MM.1S (cell line): ENCODE measurements at regions not wholly inside any gene's neighbourhood (a gene's known extent, or its start where the extent isn't known, plus 50 kb on each side); places are given as distances from the start of the nearest gene placed in this dataset.
A peak's percentile ranks its signal among the peaks of the same experiment; 100 is the strongest.

Experiments used
- DNase-seq: peaks from one replicate; pipeline ENCODE4 v3.0.0-alpha.2; 2015
- H2AFZ ChIP-seq: fragments of 300-600 bp; sonication (generic); 2 replicates; pipeline ENCODE4 v1.6.0; 2016; ENCODE audit warnings: antibody characterized with exemption, low read length
- H3F3A ChIP-seq: fragments of 300-600 bp; sonication (generic); 2 replicates; pipeline ENCODE4 v1.6.1; 2016; ENCODE audit warnings: mild to moderate bottlenecking, antibody characterized with exemption, low read length, moderate library complexity, mixed read lengths; ENCODE audit not compliant: insufficient read depth
- H3K27ac ChIP-seq: fragments of 300-600 bp; sonication (generic); 2 replicates; pipeline ENCODE4 v1.5.1; 2016; ENCODE audit warnings: mild to moderate bottlenecking, low read length
- H3K27me3 ChIP-seq: fragments of 300-600 bp; sonication (generic); replicated peaks from 2 replicates; pipeline ENCODE4 v1.6.0; 2016; ENCODE audit warnings: low read length; ENCODE audit not compliant: insufficient read depth
- H3K36me3 ChIP-seq: fragments of 300-600 bp; sonication (generic); replicated peaks from 2 replicates; pipeline ENCODE4 v1.6.1; 2016; ENCODE audit warnings: mild to moderate bottlenecking, low read length, mixed read lengths; ENCODE audit not compliant: insufficient read depth
- H3K4me1 ChIP-seq: fragments of 300-600 bp; sonication (generic); 2 replicates; pipeline ENCODE4 v1.6.1; 2016; ENCODE audit warnings: low read length, mixed read lengths
- H3K4me2 ChIP-seq: fragments of 300-600 bp; sonication (generic); 2 replicates; pipeline ENCODE4 v1.6.0; 2016; ENCODE audit warnings: low read depth, low read length
- H3K4me3 ChIP-seq: fragments of 300-600 bp; sonication (generic); 2 replicates; pipeline ENCODE4 v1.5.1; 2016; ENCODE audit warnings: low read length, mixed read lengths
- H3K79me2 ChIP-seq: fragments of 300-600 bp; sonication (generic); 2 replicates; pipeline ENCODE4 v1.6.1; 2016; ENCODE audit warnings: mixed run types, low read length, mixed read lengths
- H3K9ac ChIP-seq: fragments of 300-600 bp; sonication (generic); 2 replicates; pipeline ENCODE4 v1.6.1; 2016; ENCODE audit warnings: low read length, mixed read lengths
- H3K9me2 ChIP-seq: fragments of 300-600 bp; sonication (generic); replicated peaks from 2 replicates; pipeline ENCODE4 v1.6.1; 2016; ENCODE audit warnings: mild to moderate bottlenecking, low read length, mixed read lengths; ENCODE audit not compliant: insufficient read depth
- H3K9me3 ChIP-seq: fragments of 300-600 bp; sonication (generic); replicated peaks from 2 replicates; pipeline ENCODE4 v1.6.1; 2016; ENCODE audit warnings: mild to moderate bottlenecking, low read length, mixed read lengths; ENCODE audit not compliant: insufficient read depth
- H4K20me1 ChIP-seq: fragments of 300-600 bp; sonication (generic); 2 replicates; pipeline ENCODE4 v1.6.1; 2016; ENCODE audit warnings: mild to moderate bottlenecking, low read length, moderate library complexity, mixed read lengths; ENCODE audit not compliant: insufficient read depth
- CTCF ChIP-seq: fragments of 300-600 bp; sonication (generic); IDR thresholded peaks from 2 replicates; pipeline ENCODE4 v1.5.1; 2016; ENCODE audit warnings: antibody characterized with exemption, low read length, mixed read lengths
- EZH2 ChIP-seq: fragments of 300-600 bp; sonication (generic); optimal IDR thresholded peaks from 2 replicates; pipeline ENCODE3; 2017; ENCODE audit warnings: low read depth, mild to moderate bottlenecking, antibody characterized with exemption, low read length, mixed read lengths
- EZH2phosphoT487 ChIP-seq: fragments of 300-600 bp; sonication (generic); IDR thresholded peaks from 2 replicates; pipeline ENCODE4 v1.6.1; 2018; ENCODE audit warnings: antibody characterized with exemption, low read length

GRCh38 chr3:174614036-174614435 is 245.1 kb upstream of the NAALADL2 start:
- Histone ChIP-seq H2AFZ (no peak overlapping the region), H3K9ac (no peak overlapping the region), H3K79me2 (no peaks in the 10 kb centered on the region), H3K4me3 (no peak overlapping the region), H3K27me3 (no peaks in the 10 kb centered on the region), H3K4me2 (no peak overlapping the region), H3K4me1 (peaks cover 15% of the 10 kb centered on the region), H3K9me3 (no peaks in the 10 kb centered on the region), H3K9me2 (no peaks in the 10 kb centered on the region), H4K20me1 (no peaks in the 10 kb centered on the region), H3F3A (peaks cover 13% of the 10 kb centered on the region), H3K27ac (no peak overlapping the region), H3K36me3 (no peaks in the 10 kb centered on the region)
- no peak for DNase-seq
- TF ChIP-seq CTCF (no peak), EZH2 (no peak), EZH2phosphoT487 (no peak)

GRCh38 chr3:174618368-174619080 is 240.6 kb upstream of the NAALADL2 start:
- H3F3A ChIP-seq, result peaks cover 17% of the 10 kb centered on the region
- DNase-seq, result peak; percentile 90
- peak overlapping the region; percentile 59 for H2AFZ ChIP-seq
- no peaks in the 10 kb centered on the region for H3K36me3 ChIP-seq
- peak overlapping the region; percentile 36; the same call in 1 of the 2 replicates for H3K9ac ChIP-seq
- H3K4me2 ChIP-seq, result peak overlapping the region; percentile 74
- no peaks in the 10 kb centered on the region for H3K9me2 ChIP-seq
- H3K4me1 ChIP-seq, result peaks cover 29% of the 10 kb centered on the region
- TF ChIP-seq CTCF, result no peak
- no peaks in the 10 kb centered on the region for H3K9me3 ChIP-seq
- H3K27me3 ChIP-seq, result no peaks in the 10 kb centered on the region
- no peaks in the 10 kb centered on the region for H4K20me1 ChIP-seq
- H3K27ac ChIP-seq, result peak overlapping the region; percentile 66
- H3K79me2 ChIP-seq, result no peaks in the 10 kb centered on the region
- H3K4me3 ChIP-seq, result peak overlapping the region; percentile 22

GRCh38 chr3:174619239-174619638 is 239.9 kb upstream of the NAALADL2 start:
- H3K27ac ChIP-seq, result peak overlapping the region; percentile 66
- H3K4me1 ChIP-seq, result peaks cover 29% of the 10 kb centered on the region
- H3F3A ChIP-seq, result peaks cover 17% of the 10 kb centered on the region
- peak overlapping the region; percentile 74 for H3K4me2 ChIP-seq
- H3K9me3 ChIP-seq, result no peaks in the 10 kb centered on the region
- peak overlapping the region; percentile 36; the same call in 1 of the 2 replicates for H3K9ac ChIP-seq
- no peak for DNase-seq
- no peaks in the 10 kb centered on the region for H3K9me2 ChIP-seq
- no peaks in the 10 kb centered on the region for H3K27me3 ChIP-seq
- H2AFZ ChIP-seq, result peak overlapping the region; percentile 59
- peak overlapping the region; percentile 22; the same call in 1 of the 2 replicates for H3K4me3 ChIP-seq
- no peak for TF ChIP-seq EZH2phosphoT487
- no peak for TF ChIP-seq EZH2
- TF ChIP-seq CTCF, result no peak
- H4K20me1 ChIP-seq, result no peaks in the 10 kb centered on the region
- no peaks in the 10 kb centered on the region for H3K79me2 ChIP-seq
- no peaks in the 10 kb centered on the region for H3K36me3 ChIP-seq
